HG03060 (cell line): ENCODE measurements at regions not wholly inside any gene's neighbourhood (a gene's known extent, or its start where the extent isn't known, plus 50 kb on each side); places are given as distances from the start of the nearest gene placed in this dataset.
"Not testable (repeated sequence)": the region's sequence is repeated elsewhere in the genome, so short reads cannot be mapped to it uniquely, and the experiment has no call there.

Experiments
- ATAC-seq: cut with Tn5 transposase; IDR thresholded peaks from one replicate; pipeline ENCODE4 v1.9.1; 2021; ENCODE audit warnings: low read depth, moderate number of reproducible peaks; ENCODE audit not compliant: unreplicated experiment

- not testable (repeated sequence) for ATAC-seq
Observed at GRCh38 chr3:20427268-20427667, 241.3 kb upstream of the SGO1 start.

GRCh38 chr3:20425138-20425537, 239.1 kb upstream of the SGO1 start:
- no peak for ATAC-seq

- no peak for ATAC-seq
Observed at GRCh38 chr3:20424086-20424485, 238.1 kb upstream of the SGO1 start.

DNA sequence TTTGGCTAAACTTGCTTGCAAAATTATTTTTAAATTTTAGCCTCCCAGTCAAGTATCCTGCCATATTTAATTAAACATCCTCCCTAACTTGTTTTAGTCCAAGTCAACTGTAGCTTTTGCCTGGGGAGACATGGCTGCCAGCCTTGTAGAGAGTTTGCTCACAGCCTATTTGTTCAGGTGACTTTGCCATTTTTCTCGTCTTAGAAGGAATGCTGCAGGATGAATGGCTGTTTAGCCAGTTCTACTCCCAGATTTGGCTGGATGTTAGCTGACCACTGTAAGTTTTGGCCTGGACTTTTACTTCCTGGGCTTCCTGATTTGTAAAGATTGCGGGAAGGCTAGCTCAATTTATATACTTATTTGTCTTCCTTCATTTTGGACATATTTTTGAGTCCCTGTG, 236.4 kb upstream of the SGO1 start:
- ATAC-seq: no peak

DNA sequence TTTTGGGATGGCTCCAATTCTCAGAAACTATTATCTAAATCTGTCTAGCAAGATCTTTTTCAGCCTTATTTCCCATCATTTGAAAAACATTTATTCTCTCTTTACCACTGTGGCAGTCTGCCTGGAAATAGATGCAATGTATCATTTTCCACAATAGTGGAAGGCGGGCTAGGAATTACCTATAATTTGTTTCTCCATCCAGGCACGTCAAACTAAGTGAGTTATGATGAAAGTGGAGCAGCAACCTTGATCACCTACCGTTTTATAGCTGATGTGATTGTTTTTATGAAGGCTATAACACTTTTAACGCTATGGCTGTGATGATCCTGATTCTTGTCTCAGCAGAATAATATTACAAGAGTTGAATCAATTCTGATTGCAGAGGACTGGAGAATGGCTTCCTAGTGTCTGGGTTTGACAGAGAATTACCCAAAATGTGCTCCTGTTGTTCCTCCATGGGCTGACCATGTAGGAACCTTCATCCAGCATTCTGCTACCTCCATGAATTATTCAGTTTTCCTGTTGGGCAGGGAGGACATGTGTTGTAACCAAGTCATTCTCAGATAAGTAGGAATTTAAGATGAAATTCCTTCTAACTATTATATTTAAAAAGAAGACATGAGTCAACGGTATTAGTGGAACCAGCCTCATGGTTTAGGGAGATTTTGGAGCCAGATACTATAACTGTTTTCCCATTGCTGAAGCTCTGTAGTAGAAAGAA, 231.5 kb upstream of the SGO1 start:
- ATAC-seq: no peak

DNA sequence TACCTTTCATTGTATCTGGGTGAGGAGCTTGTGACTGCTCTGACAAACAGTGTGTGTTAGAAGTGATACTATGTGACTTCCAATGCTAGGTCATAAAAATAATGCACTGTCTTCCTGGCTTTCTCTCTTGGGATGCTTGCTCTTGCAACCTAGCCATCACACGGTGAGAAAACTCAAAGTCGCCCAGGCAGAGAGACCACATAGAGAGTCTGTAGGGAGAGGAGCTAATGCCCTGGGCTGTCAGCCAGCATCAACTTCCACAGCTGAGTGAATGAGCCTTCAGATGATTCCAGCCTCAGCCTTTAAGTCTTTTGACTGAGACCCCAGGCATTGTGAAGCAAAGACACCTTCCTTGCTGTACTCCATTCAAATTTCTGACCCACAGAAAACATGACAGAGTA, 220.6 kb upstream of the SGO1 start:
- no peak for ATAC-seq

GRCh38 chr3:20405744-20406143, 219.7 kb upstream of the SGO1 start:
- no peak for ATAC-seq

- ATAC-seq: no peak
Observed at GRCh38 chr3:20405231-20405630, 219.2 kb upstream of the SGO1 start.

GRCh38 chr3:20404741-20405100, 218.7 kb upstream of the SGO1 start:
- no peak for ATAC-seq

- ATAC-seq: no peak
Observed at GRCh38 chr3:20403986-20404740, 218.2 kb upstream of the SGO1 start.

- no peak for ATAC-seq
Observed at GRCh38 chr3:20401253-20401652, 215.2 kb upstream of the SGO1 start.

- no peak for ATAC-seq
Observed at GRCh38 chr3:20400686-20401085, 214.7 kb upstream of the SGO1 start.

DNA sequence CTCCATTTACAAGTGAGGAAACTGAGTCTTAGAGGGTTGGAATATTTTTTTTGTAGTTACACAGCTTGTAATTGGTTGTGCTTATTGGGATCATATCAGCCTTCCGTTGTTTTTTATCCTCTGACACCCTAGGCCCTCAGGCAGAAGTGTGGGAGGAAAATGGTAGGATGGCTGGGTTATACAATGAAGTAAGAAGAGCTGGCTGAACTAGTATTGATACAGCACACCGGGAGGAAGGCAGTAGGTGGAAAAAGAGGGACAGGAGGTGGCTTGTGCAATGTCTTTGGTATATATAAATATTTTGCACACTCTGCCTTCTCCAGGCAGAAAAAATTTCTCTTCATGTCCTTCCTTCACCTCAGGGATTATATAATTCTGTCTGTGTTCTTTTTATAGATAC, 214.3 kb upstream of the SGO1 start:
- no peak for ATAC-seq

DNA sequence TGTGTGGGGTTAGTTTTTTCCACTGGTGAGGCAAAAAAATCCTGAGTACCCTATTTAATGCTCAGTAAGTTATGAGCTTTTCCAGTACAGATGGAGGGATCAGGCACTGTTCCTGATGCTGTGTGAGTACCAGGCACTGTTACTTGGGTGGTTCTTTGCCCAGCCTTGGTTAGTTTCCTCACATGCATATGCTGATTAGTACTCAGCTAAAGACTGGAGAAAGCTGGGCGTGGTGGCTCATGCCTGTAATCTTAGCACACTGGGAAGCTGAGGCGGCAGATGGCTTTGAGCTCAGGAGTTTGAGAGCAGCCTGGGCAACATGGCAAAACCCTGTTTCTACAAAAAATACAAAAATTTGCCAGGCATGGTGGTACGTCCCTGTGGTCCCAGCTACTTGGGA, 210.3 kb upstream of the SGO1 start:
- ATAC-seq: no peak

GRCh38 chr3:20395692-20396091, 209.7 kb upstream of the SGO1 start:
- no peak for ATAC-seq

GRCh38 chr3:20394243-20394642, 208.2 kb upstream of the SGO1 start:
- ATAC-seq: no peak

- ATAC-seq: no peak
Observed at GRCh38 chr3:20391644-20392043, 205.6 kb upstream of the SGO1 start.

DNA sequence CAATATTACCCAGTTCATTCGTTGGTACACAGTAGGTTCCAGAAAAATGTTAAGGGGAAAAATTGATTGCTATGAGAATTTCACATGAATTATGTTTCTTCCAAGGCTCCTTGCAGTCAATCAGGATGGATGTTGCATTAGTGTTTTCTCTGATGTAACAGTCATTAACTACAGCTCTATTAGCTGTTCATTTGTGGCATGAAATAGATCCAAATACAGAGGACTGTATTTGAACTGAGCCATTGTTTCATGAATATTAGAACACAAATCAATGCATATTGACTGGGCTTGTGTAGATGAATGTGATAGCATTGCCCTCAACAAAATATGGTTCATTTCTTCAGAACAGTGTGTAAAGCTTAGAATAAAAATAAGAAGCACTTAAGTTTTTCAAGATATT, 203.0 kb upstream of the SGO1 start:
- no peak for ATAC-seq

DNA sequence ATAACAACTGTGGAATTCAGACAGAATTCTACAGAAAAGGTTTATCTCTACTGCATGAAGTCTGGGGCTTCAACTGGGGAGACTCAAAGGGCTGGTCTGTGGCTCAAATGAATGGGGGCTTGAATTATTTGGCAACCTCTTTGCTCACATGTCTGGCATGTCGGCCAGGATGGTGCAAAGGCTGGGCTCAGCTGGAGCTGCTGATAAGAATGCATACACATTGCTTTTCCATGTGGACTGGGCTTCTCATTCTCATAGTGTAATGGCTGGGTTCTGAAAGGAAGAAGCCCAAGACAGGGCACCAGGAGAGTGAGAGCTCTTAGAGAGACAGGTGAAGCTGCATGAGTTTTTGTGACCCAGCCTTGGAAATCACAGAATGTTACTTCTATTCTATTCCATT, 194.3 kb upstream of the SGO1 start:
- no peak for ATAC-seq

DNA sequence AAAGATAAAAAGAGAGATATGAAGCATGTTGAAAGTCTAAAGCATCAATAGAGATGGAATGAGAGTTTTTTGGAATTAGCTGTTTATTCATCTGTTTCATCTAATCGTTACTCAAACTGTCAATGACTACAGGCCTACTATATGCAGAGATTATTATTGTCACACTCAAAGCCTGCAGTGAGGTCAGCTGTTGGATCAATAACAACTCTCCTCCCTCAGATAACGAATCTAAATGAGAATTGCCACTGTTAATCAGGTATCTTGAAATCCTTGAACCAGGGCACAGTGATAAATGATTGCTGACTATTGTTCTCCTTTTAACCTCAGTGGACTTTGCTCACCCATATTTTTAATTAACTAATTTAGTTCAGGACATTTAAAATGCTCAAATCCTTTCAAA, 192.3 kb upstream of the SGO1 start:
- ATAC-seq: no peak

GRCh38 chr3:20376665-20377217, 190.7 kb upstream of the SGO1 start:
- no peak for ATAC-seq

DNA sequence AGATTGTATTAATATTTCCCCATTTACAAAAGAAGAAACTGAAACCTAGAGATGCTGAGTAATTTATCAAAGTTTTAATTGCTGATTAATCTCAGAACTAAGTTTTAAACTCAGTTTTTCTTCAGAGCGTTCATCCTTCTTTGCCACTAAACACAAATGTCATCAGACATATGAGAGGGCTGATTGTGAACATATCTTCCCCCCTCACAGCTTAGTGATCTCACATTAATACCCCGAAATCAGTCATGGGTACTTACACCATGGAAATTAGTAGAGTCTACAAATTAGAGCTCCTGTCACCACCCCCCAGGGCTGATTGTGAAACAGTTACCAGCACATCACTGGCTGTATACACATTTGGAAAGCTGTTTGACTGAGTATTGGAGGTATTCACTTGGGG, 189.3 kb upstream of the SGO1 start:
- no peak for ATAC-seq
